ENCODE measurements at regions not wholly inside any gene's neighbourhood (a gene's known extent, or its start where the extent isn't known, plus 50 kb on each side); places are given as distances from the start of the nearest gene placed in this dataset.

DNA sequence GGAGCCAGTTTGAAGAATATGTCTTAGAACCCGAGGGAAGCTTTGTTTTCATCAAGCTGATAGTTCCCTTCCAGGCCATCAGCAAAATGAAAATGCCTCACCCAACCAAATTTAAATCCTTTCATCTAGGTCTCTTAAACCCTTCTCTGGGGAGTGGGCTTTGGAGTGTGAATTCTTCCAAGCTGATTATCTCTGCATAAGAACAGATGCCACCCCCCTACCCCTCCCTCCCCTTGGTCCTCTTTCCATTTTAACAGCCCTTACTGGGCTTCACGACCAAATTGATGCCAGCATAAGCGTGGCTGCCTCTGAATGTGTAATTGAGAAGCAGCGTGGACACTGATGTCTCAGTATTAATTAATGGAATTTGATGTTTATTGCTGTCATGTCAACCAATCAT, 509.7 kb upstream of the CLINT1 start:
- Histone ChIP-seq H3K27ac (ENCODE audit: low read length) (no peak overlapping the region), H3K36me3 (ENCODE audit: control insufficient read depth, insufficient read depth, low read length) (no peaks in the 10 kb centered on the region), H3K4me3 (ENCODE audit: low read length) (no peak overlapping the region), H3K27me3 (ENCODE audit: control insufficient read depth, insufficient read depth, low read length) (no peaks in the 10 kb centered on the region), H3K4me1 (ENCODE audit: control insufficient read depth, insufficient read depth, low read length) (no peaks in the 10 kb centered on the region), H3K9me3 (ENCODE audit: control insufficient read depth, insufficient read depth, low read length) (no peaks in the 10 kb centered on the region)
- 97% methylated on average over 3 of the region's 4 CpGs for WGBS (ENCODE audit: insufficient coverage)
- intact Hi-C loops (cut with micrococcal nuclease): no loop called here
- Mint-ChIP-seq H3K4me3 (no peak overlapping the region), H3K36me3 (no peaks in the 10 kb centered on the region), H3K27me3 (ENCODE audit: low read depth in 2 of 2) (no peaks in the 10 kb centered on the region), H3K4me1 (no peaks in the 10 kb centered on the region), H3K27ac (no peak overlapping the region), H3K9me3 (no peaks in the 10 kb centered on the region)
- no peak for ATAC-seq
- TF ChIP-seq, protein P1, sequence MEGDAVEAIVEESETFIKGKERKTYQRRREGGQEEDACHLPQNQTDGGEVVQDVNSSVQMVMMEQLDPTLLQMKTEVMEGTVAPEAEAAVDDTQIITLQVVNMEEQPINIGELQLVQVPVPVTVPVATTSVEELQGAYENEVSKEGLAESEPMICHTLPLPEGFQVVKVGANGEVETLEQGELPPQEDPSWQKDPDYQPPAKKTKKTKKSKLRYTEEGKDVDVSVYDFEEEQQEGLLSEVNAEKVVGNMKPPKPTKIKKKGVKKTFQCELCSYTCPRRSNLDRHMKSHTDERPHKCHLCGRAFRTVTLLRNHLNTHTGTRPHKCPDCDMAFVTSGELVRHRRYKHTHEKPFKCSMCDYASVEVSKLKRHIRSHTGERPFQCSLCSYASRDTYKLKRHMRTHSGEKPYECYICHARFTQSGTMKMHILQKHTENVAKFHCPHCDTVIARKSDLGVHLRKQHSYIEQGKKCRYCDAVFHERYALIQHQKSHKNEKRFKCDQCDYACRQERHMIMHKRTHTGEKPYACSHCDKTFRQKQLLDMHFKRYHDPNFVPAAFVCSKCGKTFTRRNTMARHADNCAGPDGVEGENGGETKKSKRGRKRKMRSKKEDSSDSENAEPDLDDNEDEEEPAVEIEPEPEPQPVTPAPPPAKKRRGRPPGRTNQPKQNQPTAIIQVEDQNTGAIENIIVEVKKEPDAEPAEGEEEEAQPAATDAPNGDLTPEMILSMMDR (IDR thresholded peaks at IDR 0.05): no peak
- no peak for DNase-seq

DNA sequence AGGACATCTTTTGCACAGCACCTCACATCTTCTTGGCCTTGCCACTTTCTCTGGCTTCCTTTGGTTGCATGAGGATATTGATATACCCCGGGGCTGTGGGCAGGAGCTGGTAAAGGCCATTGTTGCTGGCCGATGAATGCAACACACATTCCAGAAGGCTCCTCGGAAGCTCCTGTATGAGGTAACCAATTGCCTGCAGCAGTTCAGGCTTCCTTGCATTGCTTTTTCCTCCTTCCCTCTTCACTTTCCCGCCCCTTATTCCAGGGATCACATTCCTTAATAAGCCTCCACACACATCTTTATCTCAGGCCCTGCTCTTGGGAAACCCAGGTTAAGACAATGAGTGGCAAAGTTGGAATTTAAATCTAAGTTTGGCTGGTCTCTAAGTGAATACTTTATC, 505.4 kb upstream of the CLINT1 start:
- H3K36me3 Mint-ChIP-seq: no peaks in the 10 kb centered on the region
- H3K4me1 ChIP-seq (ENCODE audit: control insufficient read depth, insufficient read depth, low read length): no peaks in the 10 kb centered on the region
- ATAC-seq (no peak), DNase-seq (no peak)
- 75% methylated on average over 4 of the region's 4 CpGs for WGBS (ENCODE audit: insufficient coverage)
- no peak overlapping the region for H3K4me3 ChIP-seq (ENCODE audit: low read length)
- no peaks in the 10 kb centered on the region for H3K9me3 ChIP-seq (ENCODE audit: control insufficient read depth, insufficient read depth, low read length)
- intact Hi-C loops (cut with micrococcal nuclease): no loop called here
- H3K27ac ChIP-seq (ENCODE audit: low read length): no peak overlapping the region
- no peaks in the 10 kb centered on the region for H3K27me3 ChIP-seq (ENCODE audit: control insufficient read depth, insufficient read depth, low read length)
- peaks cover 0 to 3% of the 10 kb centered on the region in 2 donors for H3K27me3 Mint-ChIP-seq (ENCODE audit: low read depth in 2 of 2)
- no peak overlapping the region for H3K27ac Mint-ChIP-seq
- H3K9me3 Mint-ChIP-seq: no peaks in the 10 kb centered on the region
- H3K4me1 Mint-ChIP-seq: no peaks in the 10 kb centered on the region
- no peak overlapping the region for H3K4me3 Mint-ChIP-seq
- H3K36me3 ChIP-seq (ENCODE audit: control insufficient read depth, insufficient read depth, low read length): no peaks in the 10 kb centered on the region
- TF ChIP-seq, protein P1 (IDR thresholded peaks at IDR 0.05): no peak

DNA sequence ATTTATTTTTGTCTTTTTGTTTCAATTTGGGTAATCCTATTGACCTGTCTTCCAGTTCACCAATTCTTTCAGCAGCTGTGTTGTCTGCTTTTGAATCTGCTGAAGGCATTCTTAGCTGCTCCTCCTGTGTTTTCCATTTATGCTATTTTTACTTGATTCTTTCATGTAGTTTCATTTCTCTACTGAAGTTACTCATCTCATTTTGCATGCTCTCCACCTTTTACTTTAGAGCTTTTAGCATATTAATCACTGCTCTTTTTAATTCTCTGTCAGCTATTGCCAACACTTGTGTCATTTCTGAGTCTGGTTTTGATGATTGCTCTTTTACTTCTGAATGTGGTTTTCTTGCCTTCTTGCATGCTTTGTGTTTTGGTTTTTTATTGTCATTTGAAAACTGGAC, 496.0 kb upstream of the CLINT1 start:
- DNase-seq (no peak), ATAC-seq (no peak)
- H3K36me3 ChIP-seq (ENCODE audit: control insufficient read depth, insufficient read depth, low read length): no peaks in the 10 kb centered on the region
- H3K27me3 ChIP-seq (ENCODE audit: control insufficient read depth, insufficient read depth, low read length): no peaks in the 10 kb centered on the region
- Mint-ChIP-seq H3K27me3 (ENCODE audit: low read depth in 2 of 2) (peaks cover 0 to 5% of the 10 kb centered on the region in 2 donors), H3K27ac (no peak overlapping the region), H3K4me3 (no peak overlapping the region), H3K36me3 (no peaks in the 10 kb centered on the region), H3K4me1 (no peaks in the 10 kb centered on the region), H3K9me3 (peaks cover 0 to 3% of the 10 kb centered on the region in 2 donors)
- TF ChIP-seq, protein P1 (IDR thresholded peaks at IDR 0.05): no peak
- H3K4me1 ChIP-seq (ENCODE audit: control insufficient read depth, insufficient read depth, low read length): no peaks in the 10 kb centered on the region
- intact Hi-C loops (cut with micrococcal nuclease): no loop called here
- H3K4me3 ChIP-seq (ENCODE audit: low read length): no peak overlapping the region
- no peak overlapping the region for H3K27ac ChIP-seq (ENCODE audit: low read length)
- H3K9me3 ChIP-seq (ENCODE audit: control insufficient read depth, insufficient read depth, low read length): no peaks in the 10 kb centered on the region

DNA sequence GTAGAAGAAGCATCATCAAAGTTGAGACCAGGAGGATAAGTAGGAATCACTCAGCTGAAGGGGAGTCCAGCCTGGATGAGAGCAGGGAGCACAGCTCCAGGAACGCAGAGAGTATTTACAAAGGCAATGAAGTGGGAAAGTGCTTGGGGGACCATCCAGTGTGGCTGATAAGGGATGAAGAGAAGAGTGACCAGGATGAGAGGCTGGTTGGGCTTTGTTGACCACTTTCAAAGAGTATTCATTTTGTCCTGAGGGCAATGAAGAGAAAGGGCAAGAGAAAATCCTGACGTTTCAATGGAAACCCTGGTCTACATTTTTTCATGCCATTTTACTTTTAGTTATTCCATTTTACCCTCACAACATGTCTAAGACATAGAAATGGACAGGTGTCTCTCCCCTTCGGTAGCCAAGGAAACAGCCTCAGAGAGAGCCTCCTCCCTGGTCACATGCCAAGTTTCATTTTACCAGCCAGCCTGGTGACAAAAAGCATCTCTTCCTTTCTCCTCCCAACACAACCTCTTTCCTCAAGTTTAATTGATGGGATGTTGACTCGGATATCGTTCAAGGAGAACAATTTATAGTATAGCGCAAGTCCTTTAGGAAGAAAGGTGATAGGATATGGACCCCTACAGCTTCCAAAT, 492.7 kb upstream of the CLINT1 start:
- no peaks in the 10 kb centered on the region for H3K36me3 Mint-ChIP-seq
- Histone ChIP-seq H3K9me3 (ENCODE audit: control insufficient read depth, insufficient read depth, low read length) (no peaks in the 10 kb centered on the region), H3K4me1 (ENCODE audit: control insufficient read depth, insufficient read depth, low read length) (no peaks in the 10 kb centered on the region), H3K27me3 (ENCODE audit: control insufficient read depth, insufficient read depth, low read length) (no peaks in the 10 kb centered on the region), H3K27ac (ENCODE audit: low read length) (no peak overlapping the region), H3K4me3 (ENCODE audit: low read length) (no peak overlapping the region), H3K36me3 (ENCODE audit: control insufficient read depth, insufficient read depth, low read length) (no peaks in the 10 kb centered on the region)
- intact Hi-C loops (cut with micrococcal nuclease): no loop called here
- peaks cover 3 to 5% of the 10 kb centered on the region in 2 donors for H3K9me3 Mint-ChIP-seq
- 91% methylated on average over 6 of the region's 6 CpGs for WGBS (ENCODE audit: insufficient coverage)
- TF ChIP-seq, protein P1 (IDR thresholded peaks at IDR 0.05): no peak
- no peaks in the 10 kb centered on the region for H3K4me1 Mint-ChIP-seq
- DNase-seq (no peak), ATAC-seq (no peak)
- peaks cover 0 to 5% of the 10 kb centered on the region in 2 donors for H3K27me3 Mint-ChIP-seq (ENCODE audit: low read depth in 2 of 2)
- H3K27ac Mint-ChIP-seq: no peak overlapping the region
- H3K4me3 Mint-ChIP-seq: no peak overlapping the region

Measured in natural killer cell (primary cell).